NCI-H1436 treated with DMSO at 0.1 percent for 48 hours (cell line): ENCODE measurements at regions not wholly inside any gene's neighbourhood (a gene's known extent, or its start where the extent isn't known, plus 50 kb on each side); places are given as distances from the start of the nearest gene placed in this dataset.
"Not testable (repeated sequence)": the region's sequence is repeated elsewhere in the genome, so short reads cannot be mapped to it uniquely, and the experiment has no call there.

Experiments
- DNase-seq: peaks from one replicate; lab custom pipeline; 2025; lab: John Stamatoyannopoulos, UW

DNA sequence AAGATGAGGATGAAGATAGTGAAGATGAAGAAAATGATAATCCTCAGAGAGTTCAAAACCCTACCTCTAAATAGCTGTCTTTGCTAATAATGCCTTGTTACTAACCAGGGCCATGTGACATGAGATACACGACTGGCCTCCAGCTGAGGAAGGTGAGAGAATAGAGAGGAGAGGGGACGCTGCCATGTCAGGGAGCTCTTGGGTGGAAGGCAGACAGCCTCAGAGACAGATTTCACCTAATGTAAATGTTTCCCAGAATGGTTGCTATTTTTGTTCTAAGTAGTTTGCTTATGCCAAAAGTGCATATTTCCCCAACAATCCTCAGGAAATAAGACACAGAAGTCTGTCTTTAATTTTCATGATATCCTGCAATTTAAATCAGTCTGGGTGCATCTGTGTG, 138.4 kb downstream of the ELOVL4 start:
- no peak for DNase-seq

DNA sequence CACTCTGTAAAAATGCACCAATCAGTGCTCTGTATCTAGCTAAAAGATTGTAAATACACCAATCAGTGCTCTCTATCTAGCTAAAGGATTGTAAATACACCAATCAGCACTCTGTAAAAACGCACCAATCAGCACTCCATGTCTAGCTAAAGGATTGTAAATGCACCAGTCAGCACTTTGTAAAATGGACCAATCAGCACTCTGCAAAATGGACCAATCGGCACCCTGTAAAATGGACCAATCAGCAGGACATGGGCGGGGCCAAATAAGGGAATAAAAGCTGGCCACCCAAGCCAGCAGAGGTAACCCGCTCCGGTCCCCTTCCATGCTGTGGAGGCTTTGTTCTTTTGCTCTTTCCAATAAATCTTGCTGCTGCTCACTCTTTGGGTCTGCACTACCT, 140.7 kb downstream of the ELOVL4 start:
- not testable (repeated sequence) for DNase-seq

- DNase-seq = no peak
Measured at GRCh38 chr6:79804732-79805131, 142.6 kb downstream of the ELOVL4 start.

- no peak for DNase-seq
Measured at GRCh38 chr6:79803917-79804316, 143.4 kb downstream of the ELOVL4 start.

DNA sequence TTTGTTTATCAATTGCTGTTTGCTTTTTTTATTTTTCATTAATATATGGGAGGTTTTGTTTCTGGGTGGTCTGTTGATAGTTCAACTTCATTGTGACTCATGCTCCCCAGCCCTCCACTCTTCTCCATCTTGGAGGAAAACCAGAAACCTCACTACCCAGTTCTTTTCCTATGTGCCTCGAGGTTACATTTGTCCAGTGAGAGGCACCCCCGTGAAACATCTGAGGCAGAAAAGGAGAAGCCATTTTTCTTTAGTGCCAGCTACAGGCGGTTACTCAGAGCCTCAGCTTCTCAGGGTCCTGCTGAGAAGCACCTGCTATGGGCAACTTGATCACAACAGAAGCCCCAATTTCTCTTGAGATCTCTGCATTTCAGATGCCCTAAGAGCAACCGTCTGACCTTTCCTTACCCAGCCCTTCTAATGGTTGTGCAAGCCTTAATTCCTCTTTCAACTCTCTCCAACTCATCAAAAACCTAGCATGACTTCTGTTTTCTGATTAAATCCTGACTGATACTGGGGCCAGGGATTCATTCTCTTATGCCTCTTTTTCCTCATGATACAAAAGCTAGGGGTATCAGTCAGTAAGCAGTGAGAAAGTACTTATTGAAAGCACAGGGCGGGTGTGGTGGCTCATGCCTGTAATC, 144.6 kb downstream of the ELOVL4 start:
- DNase-seq = no peak

GRCh38 chr6:79801362-79801761, 146.0 kb downstream of the ELOVL4 start:
- no peak for DNase-seq

- no peak for DNase-seq
Measured at GRCh38 chr6:79798841-79799240, 148.5 kb downstream of the ELOVL4 start.

- peak; percentile 87 for DNase-seq
Measured at GRCh38 chr6:79797912-79798311, 149.4 kb downstream of the ELOVL4 start.

GRCh38 chr6:79797163-79797764, 150.1 kb downstream of the ELOVL4 start:
- DNase-seq = no peak

DNA sequence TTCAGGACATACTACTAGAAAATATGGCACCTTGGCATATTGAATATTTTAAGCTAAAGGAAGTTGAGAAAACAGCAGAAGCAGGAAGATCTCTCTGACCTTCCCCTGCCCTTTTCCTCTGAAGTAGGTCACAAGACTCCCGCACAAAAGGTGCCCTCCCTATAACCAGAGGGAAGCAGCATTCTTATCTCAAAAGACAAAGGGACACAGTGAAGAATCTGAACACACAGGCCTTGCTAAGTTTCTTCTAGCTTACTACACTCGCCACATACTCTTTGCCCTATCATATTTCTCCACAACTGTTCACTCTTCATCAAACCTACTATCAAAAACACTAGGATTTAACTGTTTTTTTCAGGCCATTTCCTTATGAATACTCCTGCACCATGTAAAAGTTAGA, 151.2 kb downstream of the ELOVL4 start:
- DNase-seq = no peak

DNA sequence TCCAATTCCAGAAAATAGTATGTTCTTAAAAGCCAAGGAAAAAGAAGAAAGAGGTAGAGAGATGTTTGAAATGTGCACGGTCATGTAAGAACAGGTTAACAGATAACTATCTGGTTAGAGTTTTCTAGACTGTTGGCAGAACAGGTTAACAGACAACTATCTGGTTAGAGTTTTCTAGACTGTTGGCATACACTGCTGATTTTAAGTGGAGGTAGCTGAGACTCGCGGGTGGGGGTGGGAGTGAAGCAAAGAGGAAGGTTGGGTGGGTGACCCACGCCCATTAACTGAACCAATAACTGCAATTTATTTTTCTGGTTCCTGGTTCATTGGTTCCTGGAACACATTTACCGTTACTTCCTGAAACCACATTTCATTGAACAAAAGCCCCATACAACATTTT, 157.5 kb downstream of the ELOVL4 start:
- no peak for DNase-seq

DNA sequence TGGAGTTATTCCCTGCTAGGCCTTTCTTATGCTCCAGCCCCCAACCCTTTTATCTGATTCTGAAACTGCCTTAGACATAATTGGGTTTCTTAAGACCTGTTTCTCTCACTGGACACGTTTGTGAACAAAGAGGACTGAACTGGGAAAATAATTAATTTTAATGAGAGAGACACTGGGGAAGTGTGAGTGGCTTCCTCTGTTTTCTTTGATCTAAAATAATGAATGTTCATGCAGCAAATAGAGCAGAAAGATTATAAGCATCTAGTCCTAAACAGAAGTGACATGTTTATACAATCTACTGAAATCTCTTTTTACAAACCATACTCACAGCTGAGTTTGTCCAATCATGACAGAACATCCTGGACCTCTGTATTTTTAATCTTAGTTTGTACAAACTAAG, 157.6 kb downstream of the SH3BGRL2 start:
- DNase-seq = no peak

DNA sequence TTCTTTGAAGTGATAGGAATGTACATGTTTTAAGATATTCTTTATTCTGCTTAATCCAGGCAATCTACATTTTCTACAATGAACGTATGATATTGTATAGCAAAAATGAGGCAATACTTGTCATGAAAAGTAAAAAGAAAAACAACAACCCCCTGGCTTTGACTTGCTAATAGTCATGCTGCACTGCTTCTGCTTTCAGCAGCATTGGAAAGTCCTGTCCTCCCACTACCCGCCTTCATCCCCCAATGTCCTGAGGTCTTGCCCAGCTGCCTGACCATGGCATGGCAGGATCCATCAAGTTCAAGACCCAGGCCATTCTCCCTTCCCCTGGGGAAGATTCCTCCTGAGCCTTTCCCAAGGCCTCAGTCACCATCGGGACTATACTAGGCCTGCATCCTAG, 156.5 kb downstream of the SH3BGRL2 start:
- no peak for DNase-seq

GRCh38 chr6:79784395-79784753, 153.2 kb downstream of the SH3BGRL2 start:
- no peak for DNase-seq

- DNase-seq = no peak
Measured at GRCh38 chr6:79783670-79784394, 152.7 kb downstream of the SH3BGRL2 start.

- no peak for DNase-seq
Measured at GRCh38 chr6:79782792-79783580, 151.9 kb downstream of the SH3BGRL2 start.

DNA sequence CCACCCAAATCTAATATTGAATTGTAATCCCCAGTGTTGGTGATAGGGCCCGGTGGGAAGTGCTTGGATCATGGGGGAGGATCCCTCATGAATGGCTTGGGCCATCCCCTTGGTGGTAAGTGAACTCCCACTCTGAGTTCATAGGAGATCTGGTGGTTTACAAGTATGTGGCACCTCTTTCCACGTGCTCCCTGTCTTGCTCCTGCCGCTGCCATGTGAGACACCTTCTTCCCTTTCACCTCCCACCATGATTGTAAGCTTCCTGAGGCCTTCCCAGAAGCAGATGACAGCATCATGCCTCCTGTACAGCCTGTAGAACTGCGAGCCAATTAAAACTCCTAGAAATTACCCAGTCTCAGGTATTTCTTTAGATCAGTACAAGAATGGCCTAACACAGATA, 150.8 kb downstream of the SH3BGRL2 start:
- DNase-seq = no peak

- no peak for DNase-seq
Measured at GRCh38 chr6:79780881-79781280, 149.8 kb downstream of the SH3BGRL2 start.

- no peak for DNase-seq
Measured at GRCh38 chr6:79778816-79779215, 147.7 kb downstream of the SH3BGRL2 start.

GRCh38 chr6:79777713-79778579, 146.8 kb downstream of the SH3BGRL2 start:
- no peak for DNase-seq

DNA sequence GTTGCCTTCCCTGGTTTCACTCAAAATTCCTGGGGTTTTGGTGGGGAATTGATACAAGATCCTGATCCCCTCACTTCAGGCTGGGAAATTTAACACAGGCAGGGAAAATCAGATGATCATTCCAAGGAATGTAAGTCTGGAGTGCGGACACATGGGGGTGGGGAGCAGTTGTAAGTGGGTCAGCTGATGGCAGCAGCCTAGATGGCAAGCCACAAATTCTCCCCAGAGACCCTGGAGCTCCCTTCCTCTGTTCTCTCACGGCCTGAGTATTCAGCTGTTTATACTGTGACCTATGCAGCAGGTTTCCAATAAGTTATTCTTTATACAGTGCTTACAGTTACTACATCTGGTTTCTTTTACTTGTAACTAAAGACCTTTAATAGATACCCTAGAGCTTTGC, 144.9 kb downstream of the SH3BGRL2 start:
- DNase-seq = no peak

- DNase-seq = no peak
Measured at GRCh38 chr6:79775222-79775621, 144.1 kb downstream of the SH3BGRL2 start.
